Ovary (tissue), 3 donors: ENCODE measurements at regions not wholly inside any gene's neighbourhood (a gene's known extent, or its start where the extent isn't known, plus 50 kb on each side); places are given as distances from the start of the nearest gene placed in this dataset.

ENCODE experiments used
- EP300 ChIP-seq: sonication (generic); formaldehyde crosslinking; IDR thresholded peaks from one replicate; pipeline ENCODE4 v1.6.1; 2017; ENCODE audit warnings: antibody characterized with exemption
- TF ChIP-seq, protein P1 (sequence below), 3 donors: fragments of 450-650 bp in 2 of 3; fragments of 200-600 bp in 1 of 3; IDR thresholded peaks; one replicate each; pipeline versions ENCODE4 v1.5.1 to v1.8.0; 2016 to 2022; ENCODE audit warnings: antibody characterized with exemption in 3 of 3, mild to moderate bottlenecking in 1 of 3
- donor health status: DM: no; HTN: no; CAD: no.

DNA sequence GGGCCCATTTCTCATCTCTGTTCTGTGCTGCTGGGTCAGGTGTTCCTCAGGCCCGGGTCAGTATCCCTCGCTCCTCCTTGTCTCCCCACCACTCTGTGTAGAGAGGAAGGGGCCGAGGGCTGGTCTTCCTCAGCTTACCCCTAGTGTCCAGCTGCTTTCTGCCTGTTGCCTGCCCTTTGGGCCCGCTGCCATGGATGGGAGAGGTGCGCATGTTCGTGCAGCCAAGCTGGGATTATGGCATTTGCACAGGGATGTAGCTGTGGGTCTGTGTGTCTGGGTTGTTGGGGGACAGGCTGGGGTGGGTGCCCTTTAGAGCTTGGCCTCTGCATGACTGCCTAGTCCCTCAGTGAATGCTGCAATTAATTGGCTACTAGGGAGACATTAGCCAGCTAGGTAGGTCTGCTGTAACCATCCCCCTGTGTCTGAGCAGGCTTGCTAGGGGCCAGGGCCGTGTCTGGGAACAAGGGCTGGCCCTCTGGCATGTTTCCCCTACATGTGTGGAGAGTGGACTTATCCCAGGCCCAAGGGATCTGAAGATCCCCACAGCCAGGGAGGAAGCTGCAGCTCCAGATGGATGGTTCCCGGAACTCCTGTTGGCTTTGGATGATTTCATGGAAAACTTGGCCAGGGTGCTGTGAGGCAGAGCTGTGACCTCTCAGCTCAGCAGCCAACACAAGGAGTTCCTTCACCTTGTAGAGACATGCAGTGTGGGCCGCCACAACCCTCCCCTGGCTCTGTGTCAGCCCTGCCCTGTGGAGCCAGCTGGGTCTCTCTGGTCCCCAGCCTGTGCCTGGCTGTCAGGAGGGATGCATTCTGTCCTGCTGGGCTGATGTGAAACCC is 161.9 kb downstream of the MACROH2A1 start:
- TF ChIP-seq, protein P1, sequence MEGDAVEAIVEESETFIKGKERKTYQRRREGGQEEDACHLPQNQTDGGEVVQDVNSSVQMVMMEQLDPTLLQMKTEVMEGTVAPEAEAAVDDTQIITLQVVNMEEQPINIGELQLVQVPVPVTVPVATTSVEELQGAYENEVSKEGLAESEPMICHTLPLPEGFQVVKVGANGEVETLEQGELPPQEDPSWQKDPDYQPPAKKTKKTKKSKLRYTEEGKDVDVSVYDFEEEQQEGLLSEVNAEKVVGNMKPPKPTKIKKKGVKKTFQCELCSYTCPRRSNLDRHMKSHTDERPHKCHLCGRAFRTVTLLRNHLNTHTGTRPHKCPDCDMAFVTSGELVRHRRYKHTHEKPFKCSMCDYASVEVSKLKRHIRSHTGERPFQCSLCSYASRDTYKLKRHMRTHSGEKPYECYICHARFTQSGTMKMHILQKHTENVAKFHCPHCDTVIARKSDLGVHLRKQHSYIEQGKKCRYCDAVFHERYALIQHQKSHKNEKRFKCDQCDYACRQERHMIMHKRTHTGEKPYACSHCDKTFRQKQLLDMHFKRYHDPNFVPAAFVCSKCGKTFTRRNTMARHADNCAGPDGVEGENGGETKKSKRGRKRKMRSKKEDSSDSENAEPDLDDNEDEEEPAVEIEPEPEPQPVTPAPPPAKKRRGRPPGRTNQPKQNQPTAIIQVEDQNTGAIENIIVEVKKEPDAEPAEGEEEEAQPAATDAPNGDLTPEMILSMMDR (IDR thresholded peaks at IDR 0.05): no peak
- TF ChIP-seq EP300: no peak
